22Rv1 (cell line): ENCODE measurements at regions not wholly inside any gene's neighbourhood (a gene's known extent, or its start where the extent isn't known, plus 50 kb on each side); places are given as distances from the start of the nearest gene placed in this dataset.

Experiments used
- ZFX ChIP-seq: fragments of 450-650 bp; IDR thresholded peaks from 2 replicates; pipeline ENCODE4 v1.6.1; 2017; ENCODE audit warnings: antibody characterized with exemption, borderline replicate concordance
- TF ChIP-seq, protein P1 (sequence below): fragments of 450-650 bp; IDR thresholded peaks from 2 replicates; pipeline ENCODE4 v1.5.1; 2017; ENCODE audit warnings: mild to moderate bottlenecking

DNA sequence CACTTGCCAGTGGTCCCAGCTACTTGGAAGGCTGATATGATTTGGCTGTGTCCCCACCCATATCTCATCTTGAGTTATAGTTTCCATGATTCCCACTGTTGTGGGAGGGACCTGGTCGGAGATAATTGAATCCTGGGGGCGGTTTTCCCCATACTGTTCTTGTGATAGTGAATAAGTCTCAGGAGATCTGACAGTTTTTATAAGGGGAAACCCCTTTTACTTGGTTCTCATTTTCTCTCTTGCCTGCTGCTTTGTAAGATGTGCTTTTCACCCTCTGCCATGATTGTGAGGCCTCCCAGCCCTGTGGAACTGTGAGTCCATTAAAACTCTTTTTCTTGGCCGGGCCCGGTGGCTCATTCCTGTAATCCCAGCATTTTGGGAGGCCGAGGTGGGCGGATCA, 265.4 kb upstream of the SPOPL start:
- TF ChIP-seq, protein P1, sequence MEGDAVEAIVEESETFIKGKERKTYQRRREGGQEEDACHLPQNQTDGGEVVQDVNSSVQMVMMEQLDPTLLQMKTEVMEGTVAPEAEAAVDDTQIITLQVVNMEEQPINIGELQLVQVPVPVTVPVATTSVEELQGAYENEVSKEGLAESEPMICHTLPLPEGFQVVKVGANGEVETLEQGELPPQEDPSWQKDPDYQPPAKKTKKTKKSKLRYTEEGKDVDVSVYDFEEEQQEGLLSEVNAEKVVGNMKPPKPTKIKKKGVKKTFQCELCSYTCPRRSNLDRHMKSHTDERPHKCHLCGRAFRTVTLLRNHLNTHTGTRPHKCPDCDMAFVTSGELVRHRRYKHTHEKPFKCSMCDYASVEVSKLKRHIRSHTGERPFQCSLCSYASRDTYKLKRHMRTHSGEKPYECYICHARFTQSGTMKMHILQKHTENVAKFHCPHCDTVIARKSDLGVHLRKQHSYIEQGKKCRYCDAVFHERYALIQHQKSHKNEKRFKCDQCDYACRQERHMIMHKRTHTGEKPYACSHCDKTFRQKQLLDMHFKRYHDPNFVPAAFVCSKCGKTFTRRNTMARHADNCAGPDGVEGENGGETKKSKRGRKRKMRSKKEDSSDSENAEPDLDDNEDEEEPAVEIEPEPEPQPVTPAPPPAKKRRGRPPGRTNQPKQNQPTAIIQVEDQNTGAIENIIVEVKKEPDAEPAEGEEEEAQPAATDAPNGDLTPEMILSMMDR, result no peak
- no peak for TF ChIP-seq ZFX
